IPS-18a (cell line): ENCODE measurements at regions not wholly inside any gene's neighbourhood (a gene's known extent, or its start where the extent isn't known, plus 50 kb on each side); places are given as distances from the start of the nearest gene placed in this dataset.

Source experiments
- H3K27ac ChIP-seq: one replicate; pipeline ENCODE4 v1.5.1; 2013; ENCODE audit warnings: low read length
- H3K27me3 ChIP-seq: one replicate; pipeline ENCODE4 v1.6.1; 2013; ENCODE audit warnings: mild to moderate bottlenecking, low read length; ENCODE audit not compliant: control insufficient read depth, insufficient read depth
- H3K36me3 ChIP-seq: one replicate; pipeline ENCODE4 v1.6.1; 2013; ENCODE audit warnings: low read depth, low read length; ENCODE audit not compliant: control insufficient read depth
- H3K4me1 ChIP-seq: one replicate; pipeline ENCODE4 v1.6.1; 2013; ENCODE audit warnings: low read depth, low read length; ENCODE audit not compliant: control insufficient read depth
- H3K4me3 ChIP-seq: one replicate; pipeline ENCODE4 v1.5.1; 2013; ENCODE audit warnings: low read length
- H3K9ac ChIP-seq: one replicate; pipeline ENCODE4 v1.6.1; 2013; ENCODE audit warnings: mild to moderate bottlenecking, low read length, moderate library complexity
- H3K9me3 ChIP-seq: one replicate; pipeline ENCODE4 v1.6.1; 2013; ENCODE audit warnings: low read depth, low read length; ENCODE audit not compliant: control insufficient read depth

DNA sequence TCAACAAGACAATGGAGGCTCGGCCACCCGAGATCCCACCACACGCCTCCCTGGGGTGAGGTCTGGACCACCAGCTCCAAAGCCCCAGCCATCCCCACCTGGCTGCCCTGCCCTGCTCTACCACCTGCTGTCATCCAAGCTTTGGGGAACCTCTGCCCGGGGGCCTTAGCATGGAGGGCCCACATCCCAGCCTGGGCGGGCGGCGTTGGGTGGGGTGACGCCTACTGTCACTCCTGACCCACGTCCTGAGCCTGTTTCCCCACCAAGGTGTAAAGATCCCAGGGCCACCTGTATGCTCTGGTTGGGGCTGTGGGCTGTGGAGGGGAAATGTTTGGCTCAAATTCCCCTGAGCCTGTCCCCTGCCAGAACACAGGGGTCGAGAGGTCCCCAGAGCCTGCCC lies 437.6 kb downstream of the EIPR1 start:
- Histone ChIP-seq H3K9ac (no peak overlapping the region), H3K9me3 (no peaks in the 10 kb centered on the region), H3K36me3 (no peaks in the 10 kb centered on the region), H3K27me3 (no peaks in the 10 kb centered on the region), H3K27ac (no peak overlapping the region), H3K4me1 (peaks cover 4% of the 10 kb centered on the region), H3K4me3 (no peak overlapping the region)

- Histone ChIP-seq H3K27me3 (no peaks in the 10 kb centered on the region), H3K9ac (no peak overlapping the region), H3K27ac (no peak overlapping the region), H3K36me3 (no peaks in the 10 kb centered on the region), H3K4me1 (peaks cover 4% of the 10 kb centered on the region), H3K4me3 (no peak overlapping the region), H3K9me3 (no peaks in the 10 kb centered on the region)
Observed at GRCh38 chr2:2939078-2939795, 438.4 kb downstream of the EIPR1 start.

DNA sequence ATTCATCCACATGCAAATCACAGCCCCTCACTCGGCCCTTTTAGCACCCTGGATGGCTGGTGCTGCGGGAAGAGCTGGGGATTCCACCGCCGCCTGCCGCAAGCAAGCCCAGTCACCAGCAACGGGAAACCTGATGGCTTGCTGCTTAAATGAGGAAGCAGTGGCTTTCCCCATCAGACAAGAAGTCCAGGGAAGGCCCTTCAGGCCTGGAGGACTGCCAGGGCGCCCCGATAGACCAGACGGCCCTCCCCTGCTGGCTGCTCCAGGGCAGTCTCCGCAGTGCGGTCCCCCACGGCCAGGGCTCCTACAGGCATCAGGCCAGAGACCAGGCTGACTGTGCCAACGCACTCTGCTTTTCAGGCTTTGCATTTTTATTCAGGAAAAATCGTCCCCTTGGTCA lies 439.1 kb downstream of the EIPR1 start:
- Histone ChIP-seq H3K4me3 (no peak overlapping the region), H3K9ac (no peak overlapping the region), H3K4me1 (peaks cover 4% of the 10 kb centered on the region), H3K9me3 (no peaks in the 10 kb centered on the region), H3K27me3 (no peaks in the 10 kb centered on the region), H3K27ac (no peak overlapping the region), H3K36me3 (no peaks in the 10 kb centered on the region)

DNA sequence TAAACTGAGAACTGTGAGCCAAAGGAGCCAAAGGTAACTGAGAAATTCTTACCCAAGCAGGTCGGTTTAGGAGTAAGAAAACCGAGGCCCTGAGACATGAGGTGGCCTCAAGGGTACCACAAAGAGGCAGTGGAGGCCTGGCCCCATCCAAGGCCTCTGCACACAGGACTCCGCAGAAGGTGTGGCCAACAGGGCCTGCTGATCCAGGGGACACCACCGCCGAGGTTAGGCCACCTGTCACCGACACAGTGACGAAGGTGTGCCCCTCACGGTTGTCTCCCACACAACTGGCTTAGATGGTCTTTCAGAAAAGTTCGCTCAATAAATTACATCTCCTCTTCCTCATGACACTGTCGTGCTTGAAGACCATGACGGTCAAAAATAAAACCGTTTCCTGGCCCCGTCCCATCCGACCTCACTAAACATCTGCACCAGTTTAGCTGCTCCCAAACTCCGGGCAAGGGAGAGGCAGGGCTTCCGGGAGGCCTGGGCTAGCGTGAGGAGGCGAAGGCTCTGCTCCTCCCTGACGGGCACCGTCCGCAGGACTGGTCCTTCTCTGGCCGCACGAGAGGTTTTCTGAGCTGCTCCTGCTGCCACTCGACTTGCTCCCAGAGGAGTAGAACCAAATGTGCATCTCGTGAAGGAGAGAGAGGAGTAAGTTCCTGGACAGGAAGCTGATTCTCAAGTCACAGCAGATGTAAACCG lies 442.0 kb downstream of the EIPR1 start:
- Histone ChIP-seq H3K27ac (no peak overlapping the region), H3K9me3 (no peaks in the 10 kb centered on the region), H3K36me3 (no peaks in the 10 kb centered on the region), H3K4me1 (peaks cover 4% of the 10 kb centered on the region), H3K27me3 (no peaks in the 10 kb centered on the region), H3K4me3 (no peak overlapping the region), H3K9ac (no peak overlapping the region)

- Histone ChIP-seq H3K4me3 (no peak overlapping the region), H3K27ac (no peak overlapping the region), H3K9ac (no peak overlapping the region), H3K36me3 (no peaks in the 10 kb centered on the region), H3K4me1 (no peaks in the 10 kb centered on the region), H3K9me3 (peaks cover 2% of the 10 kb centered on the region), H3K27me3 (no peaks in the 10 kb centered on the region)
Observed at GRCh38 chr2:2933426-2933825, 444.2 kb downstream of the EIPR1 start.

DNA sequence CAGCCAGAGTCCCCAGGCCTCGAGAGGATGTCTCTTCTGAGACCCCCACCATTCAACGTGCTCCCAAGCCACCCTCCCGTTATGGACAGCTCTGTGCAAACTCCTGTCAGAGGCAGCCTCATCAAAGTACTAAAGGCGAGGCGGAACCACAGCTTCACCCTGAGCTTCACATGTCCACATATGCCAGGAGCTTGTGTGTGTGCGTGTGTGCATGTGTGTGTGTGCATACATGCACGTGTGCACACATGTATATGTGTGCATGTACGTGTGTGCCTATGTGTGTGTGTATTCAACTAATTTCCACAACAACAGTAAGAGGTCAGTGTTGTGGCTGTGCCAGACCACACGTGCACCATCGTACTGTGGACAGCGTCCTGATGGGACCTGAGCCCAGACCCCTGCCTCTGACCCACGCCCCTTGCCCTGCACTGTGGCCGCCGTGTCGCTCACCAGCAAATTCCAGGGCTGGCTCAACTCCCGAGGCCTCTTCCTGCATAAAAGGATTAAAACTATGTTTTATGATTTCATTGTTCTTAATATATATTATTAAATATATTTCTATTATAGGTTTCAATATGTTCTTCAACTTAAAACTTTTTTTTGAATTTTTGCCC lies 444.8 kb downstream of the EIPR1 start:
- H3K9ac ChIP-seq: no peak overlapping the region
- no peak overlapping the region for H3K27ac ChIP-seq
- peaks cover 2% of the 10 kb centered on the region for H3K9me3 ChIP-seq
- H3K4me1 ChIP-seq: no peaks in the 10 kb centered on the region
- H3K4me3 ChIP-seq: no peak overlapping the region
- no peaks in the 10 kb centered on the region for H3K27me3 ChIP-seq
- H3K36me3 ChIP-seq: no peaks in the 10 kb centered on the region

GRCh38 chr2:2932189-2932588 lies 445.4 kb downstream of the EIPR1 start:
- H3K27me3 ChIP-seq: no peaks in the 10 kb centered on the region
- H3K9ac ChIP-seq: no peak overlapping the region
- no peaks in the 10 kb centered on the region for H3K4me1 ChIP-seq
- peaks cover 2% of the 10 kb centered on the region for H3K9me3 ChIP-seq
- H3K27ac ChIP-seq: no peak overlapping the region
- no peaks in the 10 kb centered on the region for H3K36me3 ChIP-seq
- H3K4me3 ChIP-seq: no peak overlapping the region

GRCh38 chr2:2931318-2932075 lies 446.1 kb downstream of the EIPR1 start:
- no peak overlapping the region for H3K4me3 ChIP-seq
- H3K27me3 ChIP-seq: no peaks in the 10 kb centered on the region
- no peak overlapping the region for H3K27ac ChIP-seq
- H3K4me1 ChIP-seq: no peaks in the 10 kb centered on the region
- no peak overlapping the region for H3K9ac ChIP-seq
- H3K36me3 ChIP-seq: no peaks in the 10 kb centered on the region
- peaks cover 2% of the 10 kb centered on the region for H3K9me3 ChIP-seq

- Histone ChIP-seq H3K27ac (no peak overlapping the region), H3K36me3 (no peaks in the 10 kb centered on the region), H3K4me1 (no peaks in the 10 kb centered on the region), H3K9ac (no peak overlapping the region), H3K4me3 (no peak overlapping the region), H3K27me3 (no peaks in the 10 kb centered on the region), H3K9me3 (peaks cover 2% of the 10 kb centered on the region)
Observed at GRCh38 chr2:2930841-2931240, 446.8 kb downstream of the EIPR1 start.

DNA sequence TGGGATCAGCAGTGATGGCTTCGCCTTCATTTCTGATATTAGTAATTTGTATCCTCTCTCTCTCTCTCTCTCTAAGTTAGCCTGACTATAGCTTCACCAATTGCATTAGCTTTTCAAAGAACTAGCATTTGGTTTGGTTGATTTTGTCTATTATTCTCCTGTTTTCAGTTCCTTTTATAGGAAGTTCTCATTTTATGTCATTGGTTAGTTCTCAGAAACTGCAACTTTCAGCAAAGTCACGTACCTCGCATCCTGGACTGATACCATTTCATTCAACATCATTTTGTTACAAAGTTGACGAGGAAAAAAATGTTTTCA lies 450.8 kb downstream of the EIPR1 start:
- Histone ChIP-seq H3K4me1 (no peaks in the 10 kb centered on the region), H3K36me3 (no peaks in the 10 kb centered on the region), H3K9me3 (peaks cover 2% of the 10 kb centered on the region), H3K27me3 (no peaks in the 10 kb centered on the region), H3K4me3 (no peak overlapping the region), H3K27ac (no peak overlapping the region), H3K9ac (no peak overlapping the region)

DNA sequence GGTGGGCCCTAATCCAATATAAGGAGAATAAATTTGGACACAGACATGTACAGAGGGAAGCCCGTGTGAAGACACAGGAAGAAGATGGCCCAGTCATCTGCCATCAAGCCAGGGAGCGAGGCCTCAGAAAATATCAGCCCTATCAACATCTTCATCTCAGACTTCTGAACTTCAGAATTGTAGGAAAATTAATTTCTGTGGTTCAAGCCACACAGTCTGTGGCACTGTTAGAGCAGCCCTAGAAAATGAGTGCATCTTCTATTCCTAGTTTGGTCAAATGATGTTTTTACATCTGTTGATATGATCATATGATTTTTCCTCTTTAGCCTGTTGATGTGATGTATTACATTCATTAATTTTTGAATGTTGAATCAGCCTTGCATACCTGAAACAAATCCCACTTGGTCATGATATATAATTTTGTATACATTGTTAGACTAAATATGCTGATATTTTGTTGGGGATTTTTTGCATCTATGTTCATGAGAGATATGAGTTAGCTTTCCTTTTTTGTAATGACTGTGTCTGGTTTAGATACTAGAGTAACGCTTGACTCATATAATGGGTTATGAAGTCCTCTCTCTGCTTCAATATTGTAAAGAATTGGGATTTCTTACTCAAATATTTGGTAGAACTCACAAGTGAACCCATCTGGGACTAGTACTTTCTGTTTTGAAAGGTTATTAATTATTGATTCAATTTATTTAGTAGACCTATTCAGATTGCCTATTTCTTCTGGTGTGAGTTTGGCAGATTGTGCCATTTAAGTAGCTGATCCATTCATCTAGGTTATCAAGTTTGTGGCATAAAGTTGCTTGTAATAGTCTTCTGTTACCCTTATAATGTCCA lies 451.4 kb downstream of the EIPR1 start:
- Histone ChIP-seq H3K9me3 (peaks cover 2% of the 10 kb centered on the region), H3K36me3 (no peaks in the 10 kb centered on the region), H3K27ac (no peak overlapping the region), H3K27me3 (no peaks in the 10 kb centered on the region), H3K9ac (no peak overlapping the region), H3K4me3 (no peak overlapping the region), H3K4me1 (no peaks in the 10 kb centered on the region)
